Type B pancreatic cell (in vitro differentiated cells): ENCODE measurements at regions not wholly inside any gene's neighbourhood (a gene's known extent, or its start where the extent isn't known, plus 50 kb on each side); places are given as distances from the start of the nearest gene placed in this dataset.

Source experiments
- DNase-seq: peaks from one replicate; pipeline ENCODE4 v3.0.0; 2021; ENCODE audit warnings: mixed read lengths; ENCODE audit not compliant: unreplicated experiment; ENCODE audit errors: extremely low spot score
- H3K27ac Mint-ChIP-seq: 2 replicates; pipeline ENCODE4 v1.8.0; 2021; ENCODE audit warnings: mild to moderate bottlenecking, mixed read lengths
- H3K27me3 Mint-ChIP-seq: 2 replicates; pipeline ENCODE4 v1.8.0; 2021; ENCODE audit warnings: mixed read lengths
- H3K36me3 Mint-ChIP-seq: 2 replicates; pipeline ENCODE4 v1.8.0; 2021; ENCODE audit warnings: mixed read lengths
- H3K4me1 Mint-ChIP-seq: one replicate; pipeline ENCODE4 v1.8.0; 2021; ENCODE audit warnings: mixed read lengths; ENCODE audit not compliant: unreplicated experiment
- H3K4me3 Mint-ChIP-seq: 2 replicates; pipeline ENCODE4 v1.8.0; 2021; ENCODE audit warnings: mild to moderate bottlenecking, mixed read lengths
- H3K9me3 Mint-ChIP-seq: 2 replicates; pipeline ENCODE4 v1.8.0; 2021; ENCODE audit warnings: mixed read lengths
- CTCF ChIP-seq: fragments of 200-600 bp; sonication (generic); conservative IDR thresholded peaks from 2 replicates; pipeline ENCODE4 v1.5.0; 2021; ENCODE audit warnings: antibody characterized with exemption, mild to moderate bottlenecking

GRCh38 chr3:71893122-71893521, 108.2 kb upstream of the PROK2 start:
- peaks cover 12% of the 10 kb centered on the region for H3K27me3 Mint-ChIP-seq

GRCh38 chr3:71891483-71891882, 106.5 kb upstream of the PROK2 start:
- Mint-ChIP-seq H3K27ac (no peak overlapping the region), H3K4me3 (no peak overlapping the region), H3K4me1 (peaks cover 5% of the 10 kb centered on the region)

More at GRCh38 chr3:71893122-71893521, 108.2 kb upstream of the PROK2 start:
- Mint-ChIP-seq H3K27ac (no peak overlapping the region), H3K9me3 (no peaks in the 10 kb centered on the region), H3K4me3 (no peak overlapping the region), H3K4me1 (peaks cover 5% of the 10 kb centered on the region), H3K36me3 (no peaks in the 10 kb centered on the region)
- no peak for DNase-seq
- no peak for TF ChIP-seq CTCF

GRCh38 chr3:71890356-71890931, 105.5 kb upstream of the PROK2 start:
- no peaks in the 10 kb centered on the region for H3K36me3 Mint-ChIP-seq
- no peaks in the 10 kb centered on the region for H3K9me3 Mint-ChIP-seq
- no peak overlapping the region for H3K4me3 Mint-ChIP-seq
- peaks cover 7% of the 10 kb centered on the region for H3K4me1 Mint-ChIP-seq
- peak overlapping the region; percentile 48 for H3K27ac Mint-ChIP-seq
- TF ChIP-seq CTCF = no peak
- DNase-seq = no peak
- H3K27me3 Mint-ChIP-seq = peaks cover 5% of the 10 kb centered on the region

More at GRCh38 chr3:71891483-71891882, 106.5 kb upstream of the PROK2 start:
- DNase-seq = no peak
- Mint-ChIP-seq H3K27me3 (peaks cover 6% of the 10 kb centered on the region), H3K9me3 (no peaks in the 10 kb centered on the region), H3K36me3 (no peaks in the 10 kb centered on the region)
- no peak for TF ChIP-seq CTCF

- no peaks in the 10 kb centered on the region for H3K36me3 Mint-ChIP-seq
- H3K27me3 Mint-ChIP-seq = peaks cover 5% of the 10 kb centered on the region
- no peak for TF ChIP-seq CTCF
- no peak overlapping the region for H3K27ac Mint-ChIP-seq
- no peak for DNase-seq
- no peak overlapping the region for H3K4me3 Mint-ChIP-seq
- H3K9me3 Mint-ChIP-seq = no peaks in the 10 kb centered on the region
- H3K4me1 Mint-ChIP-seq = peaks cover 10% of the 10 kb centered on the region
Measured at GRCh38 chr3:71887256-71887655, 102.3 kb upstream of the PROK2 start.

- DNase-seq = no peak
- Mint-ChIP-seq H3K4me1 (peaks cover 25% of the 10 kb centered on the region), H3K9me3 (no peaks in the 10 kb centered on the region), H3K27ac (no peak overlapping the region), H3K36me3 (no peaks in the 10 kb centered on the region), H3K27me3 (peaks cover 5% of the 10 kb centered on the region), H3K4me3 (no peak overlapping the region)
- no peak for TF ChIP-seq CTCF
Measured at GRCh38 chr3:71885006-71885405, 100.1 kb upstream of the PROK2 start.

- no peaks in the 10 kb centered on the region for H3K27me3 Mint-ChIP-seq
- no peak for TF ChIP-seq CTCF
- H3K4me1 Mint-ChIP-seq = peaks cover 46% of the 10 kb centered on the region
- no peak overlapping the region for H3K27ac Mint-ChIP-seq
- H3K9me3 Mint-ChIP-seq = no peaks in the 10 kb centered on the region
- no peak for DNase-seq
- H3K36me3 Mint-ChIP-seq = no peaks in the 10 kb centered on the region
- no peak overlapping the region for H3K4me3 Mint-ChIP-seq
Measured at GRCh38 chr3:71881732-71882131, 96.8 kb upstream of the PROK2 start.
